Mesendoderm (in vitro differentiated cells): ENCODE measurements at regions not wholly inside any gene's neighbourhood (a gene's known extent, or its start where the extent isn't known, plus 50 kb on each side); places are given as distances from the start of the nearest gene placed in this dataset.

ENCODE experiments used
- DNase-seq: peaks from one replicate; pipeline ENCODE4 v3.0.0; 2013
- H2AK5ac ChIP-seq: 2 replicates; pipeline ENCODE4 v1.6.1; 2013; ENCODE audit warnings: low read length, inconsistent platforms
- H2BK120ac ChIP-seq: 2 replicates; pipeline ENCODE4 v1.6.1; 2013; ENCODE audit warnings: low read depth, mild to moderate bottlenecking, low read length, moderate library complexity, mixed read lengths
- H2BK15ac ChIP-seq: replicated peaks from 2 replicates; pipeline ENCODE4 v1.6.1; 2013; ENCODE audit warnings: low read depth, mild to moderate bottlenecking, moderate library complexity
- H2BK5ac ChIP-seq: 2 replicates; pipeline ENCODE4 v1.6.1; 2013; ENCODE audit warnings: low read length, inconsistent platforms
- H3K18ac ChIP-seq: 2 replicates; pipeline ENCODE4 v1.6.1; 2013; ENCODE audit warnings: mild to moderate bottlenecking, low read length, mixed read lengths
- H3K23ac ChIP-seq: one replicate; pipeline ENCODE4 v1.6.1; 2013; ENCODE audit warnings: low read length
- H3K27ac ChIP-seq: 2 replicates; pipeline ENCODE4 v1.5.1; 2013; ENCODE audit warnings: low read depth, mild to moderate bottlenecking, inconsistent platforms, low read length, moderate library complexity
- H3K27me3 ChIP-seq: 2 replicates; pipeline ENCODE4 v1.6.1; 2013; ENCODE audit warnings: low read length, control low read depth, mild to moderate bottlenecking, inconsistent platforms; ENCODE audit not compliant: insufficient read depth, poor library complexity
- H3K36me3 ChIP-seq: 2 replicates; pipeline ENCODE4 v1.6.1; 2013; ENCODE audit warnings: low read length, inconsistent platforms; ENCODE audit not compliant: control insufficient read depth, insufficient read depth
- H3K4ac ChIP-seq: one replicate; pipeline ENCODE4 v1.6.1; 2013; ENCODE audit warnings: low read depth, mild to moderate bottlenecking, low read length, moderate library complexity
- H3K4me1 ChIP-seq: 2 replicates; pipeline ENCODE4 v1.6.1; 2013; ENCODE audit warnings: low read depth, low read length, inconsistent platforms; ENCODE audit not compliant: control insufficient read depth
- H3K4me2 ChIP-seq: 2 replicates; pipeline ENCODE4 v1.6.1; 2013; ENCODE audit warnings: low read length
- H3K4me3 ChIP-seq: 2 replicates; pipeline ENCODE4 v1.5.1; 2013; ENCODE audit warnings: mild to moderate bottlenecking, low read length
- H3K56ac ChIP-seq: one replicate; pipeline ENCODE4 v1.6.1; 2013; ENCODE audit warnings: low read length
- H3K79me1 ChIP-seq: 2 replicates; pipeline ENCODE4 v1.6.1; 2013; ENCODE audit warnings: low read length, inconsistent platforms
- H3K79me2 ChIP-seq: 2 replicates; pipeline ENCODE4 v1.6.1; 2013; ENCODE audit warnings: mild to moderate bottlenecking, low read length; ENCODE audit not compliant: control insufficient read depth, insufficient read depth
- H3K9ac ChIP-seq: 2 replicates; pipeline ENCODE4 v1.6.1; 2013; ENCODE audit warnings: low read length, inconsistent platforms
- H4K5ac ChIP-seq: one replicate; pipeline ENCODE4 v1.6.1; 2013; ENCODE audit warnings: low read length
- H4K8ac ChIP-seq: one replicate; pipeline ENCODE4 v1.6.1; 2013; ENCODE audit warnings: low read depth, mild to moderate bottlenecking, control low read depth, low read length, moderate library complexity
- WGBS: extraction: QIAGEN DNeasy Blood & Tissue Kit; methylation state at CpG from one replicate; pipeline ENCODE4 v1.1.7; 2013; ENCODE audit warnings: low lambda C conversion rate, missing lambda C conversion rate; ENCODE audit not compliant: insufficient coverage; ENCODE audit errors: extremely low coverage; 5-methylcytosine and 5-hydroxymethylcytosine counted together

DNA sequence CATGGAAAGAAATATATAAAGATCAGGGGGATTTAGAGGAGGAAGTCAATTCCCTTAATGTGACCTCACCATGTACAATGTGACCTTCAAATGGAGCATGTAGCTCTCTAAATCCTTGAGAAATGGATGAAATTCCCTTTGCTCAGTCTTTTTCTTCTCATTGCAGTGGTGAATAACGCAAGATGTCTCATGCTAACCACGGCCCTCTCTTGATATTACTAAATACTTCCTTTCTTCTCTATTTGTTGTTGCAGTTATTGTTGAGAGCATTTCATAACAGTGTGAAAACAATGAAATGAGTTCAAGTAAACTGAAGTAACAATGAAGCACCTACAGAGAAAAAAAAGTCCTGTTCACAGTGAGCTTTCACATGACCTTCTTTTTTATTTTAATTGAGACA lies 55.6 kb downstream of the ZNF281 start:
- Histone ChIP-seq H2BK5ac (no peak overlapping the region), H4K8ac (no peak overlapping the region), H3K27ac (no peak overlapping the region), H2AK5ac (no peak overlapping the region), H3K9ac (no peak overlapping the region), H3K4me1 (peaks cover 7% of the 10 kb centered on the region), H3K4me3 (no peak overlapping the region), H3K18ac (no peak overlapping the region), H3K27me3 (no peaks in the 10 kb centered on the region), H3K4ac (no peak overlapping the region), H3K4me2 (no peak overlapping the region), H2BK15ac (peak overlapping the region; percentile 42), H3K36me3 (no peaks in the 10 kb centered on the region), H3K56ac (no peak overlapping the region), H2BK120ac (no peak overlapping the region), H3K79me2 (no peaks in the 10 kb centered on the region), H4K5ac (no peak overlapping the region), H3K23ac (no peak overlapping the region), H3K79me1 (no peaks in the 10 kb centered on the region)
- DNase-seq: no peak
- no CpG with 5 or more reads among the region's 2 CpGs for WGBS

DNA sequence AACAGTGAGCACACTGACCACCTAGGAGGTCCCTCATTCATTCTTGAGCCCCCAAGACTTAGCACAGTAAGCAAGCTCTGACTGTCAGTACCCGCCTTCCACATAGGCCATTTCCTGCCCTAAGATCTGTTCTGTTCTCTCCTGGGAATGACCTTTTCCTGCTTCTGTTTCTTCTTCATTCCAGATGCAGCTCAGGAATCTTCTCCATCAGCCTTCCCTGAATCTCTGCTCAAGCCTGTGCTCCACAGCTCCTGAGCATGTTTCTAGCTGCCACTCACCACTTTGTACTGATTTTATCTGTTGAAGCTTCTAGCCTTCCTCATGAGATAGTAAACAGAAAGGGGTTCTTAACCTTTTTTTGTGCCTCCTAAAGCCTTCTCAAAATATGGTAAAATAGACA lies 56.6 kb downstream of the ZNF281 start:
- no peaks in the 10 kb centered on the region for H3K79me1 ChIP-seq
- H3K4ac ChIP-seq: no peak overlapping the region
- no peak for DNase-seq
- no peak overlapping the region for H3K4me2 ChIP-seq
- H3K23ac ChIP-seq: no peak overlapping the region
- no peak overlapping the region for H2AK5ac ChIP-seq
- H2BK5ac ChIP-seq: no peak overlapping the region
- H2BK120ac ChIP-seq: no peak overlapping the region
- H3K9ac ChIP-seq: no peak overlapping the region
- no peaks in the 10 kb centered on the region for H3K27me3 ChIP-seq
- no peak overlapping the region for H4K8ac ChIP-seq
- no peaks in the 10 kb centered on the region for H3K79me2 ChIP-seq
- no peaks in the 10 kb centered on the region for H3K36me3 ChIP-seq
- H3K4me3 ChIP-seq: no peak overlapping the region
- no peak overlapping the region for H4K5ac ChIP-seq
- H2BK15ac ChIP-seq: no peak overlapping the region
- no CpG with 5 or more reads among the region's 1 CpG for WGBS
- H3K27ac ChIP-seq: no peak overlapping the region
- H3K56ac ChIP-seq: no peak overlapping the region
- peaks cover 7% of the 10 kb centered on the region for H3K4me1 ChIP-seq
- no peak overlapping the region for H3K18ac ChIP-seq

DNA sequence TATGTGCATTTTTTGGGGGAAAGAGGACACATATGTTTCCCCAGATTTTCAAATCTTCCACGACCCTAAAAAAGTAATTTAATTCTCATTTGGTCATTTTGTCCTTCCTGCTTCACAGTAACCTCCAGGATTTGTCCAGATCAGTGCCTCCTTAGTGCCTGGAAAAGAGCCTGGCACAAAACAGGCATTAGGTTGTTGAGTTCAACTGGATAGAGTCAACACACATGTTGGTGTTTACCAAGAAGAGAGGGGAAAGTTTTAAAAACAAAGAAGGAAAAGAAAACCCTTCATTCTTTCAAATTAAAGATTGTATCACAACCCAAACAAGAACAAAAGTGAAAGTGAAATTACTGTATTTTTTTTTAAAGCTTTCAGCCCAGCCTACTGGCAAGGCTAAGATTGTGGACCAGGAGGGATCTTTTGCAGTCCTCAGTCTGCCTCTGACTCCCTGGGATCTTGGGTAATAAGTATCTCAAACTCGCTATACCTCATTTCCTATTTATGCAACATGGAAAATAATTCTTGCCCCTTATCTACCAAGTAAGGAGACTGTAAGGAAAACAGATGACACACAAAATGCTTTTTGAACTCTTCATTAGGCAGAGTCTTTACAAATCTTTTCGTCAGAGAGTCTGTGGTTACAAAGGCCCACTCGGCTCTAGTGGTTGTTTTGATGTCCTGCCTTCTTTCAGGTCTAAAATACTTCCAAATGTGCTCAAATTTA lies 57.8 kb downstream of the ZNF281 start:
- H3K4ac ChIP-seq: no peak overlapping the region
- no peak overlapping the region for H3K4me3 ChIP-seq
- H3K18ac ChIP-seq: no peak overlapping the region
- no peak overlapping the region for H3K4me2 ChIP-seq
- no peak overlapping the region for H3K27ac ChIP-seq
- no peak overlapping the region for H2BK15ac ChIP-seq
- no peak overlapping the region for H2AK5ac ChIP-seq
- no peak overlapping the region for H2BK120ac ChIP-seq
- peaks cover 7% of the 10 kb centered on the region for H3K4me1 ChIP-seq
- no peak overlapping the region for H3K56ac ChIP-seq
- no peaks in the 10 kb centered on the region for H3K79me1 ChIP-seq
- no peak overlapping the region for H3K23ac ChIP-seq
- no peak for DNase-seq
- H4K8ac ChIP-seq: no peak overlapping the region
- no peaks in the 10 kb centered on the region for H3K36me3 ChIP-seq
- no CpG with 5 or more reads among the region's 4 CpGs for WGBS
- no peak overlapping the region for H2BK5ac ChIP-seq
- H3K27me3 ChIP-seq: no peaks in the 10 kb centered on the region
- H3K9ac ChIP-seq: no peak overlapping the region
- no peak overlapping the region for H4K5ac ChIP-seq
- no peaks in the 10 kb centered on the region for H3K79me2 ChIP-seq

DNA sequence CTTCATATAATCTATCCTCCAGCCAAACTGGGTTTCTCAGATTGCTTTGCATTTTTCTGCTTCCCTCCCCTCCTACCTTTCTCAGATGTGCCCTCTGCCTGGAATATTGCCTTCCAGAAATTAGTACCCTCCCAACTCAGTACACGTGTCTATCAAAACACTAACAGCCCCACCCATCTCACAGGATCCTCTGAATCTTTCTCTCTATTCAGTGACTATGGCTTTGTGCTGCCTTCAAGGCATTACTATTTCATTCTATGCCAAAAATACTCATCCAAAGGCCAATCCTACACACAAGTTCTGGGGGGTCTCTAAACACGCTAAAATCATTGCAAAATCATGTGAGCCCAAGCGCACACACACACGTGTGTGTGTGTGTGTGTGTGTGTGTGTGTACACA lies 58.4 kb downstream of the ZNF281 start:
- no peak overlapping the region for H4K8ac ChIP-seq

DNA sequence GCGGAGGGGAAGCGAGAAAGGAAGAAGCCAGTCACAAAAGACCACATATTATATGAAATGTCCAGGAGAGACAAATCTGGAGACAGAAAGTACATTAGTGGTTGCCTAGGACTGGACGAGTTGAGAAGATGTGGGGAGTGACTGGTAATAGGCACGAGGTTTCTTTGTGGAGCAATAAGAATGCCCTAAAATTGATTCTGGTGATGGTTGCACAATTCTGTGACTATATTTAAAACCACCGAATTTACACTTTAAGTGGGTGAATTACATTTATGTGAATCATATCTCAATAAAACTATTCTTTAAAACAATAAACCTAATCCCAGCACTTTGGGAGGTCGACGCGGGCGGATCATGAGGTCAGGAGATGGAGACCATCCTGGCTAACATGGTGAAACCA lies 63.1 kb downstream of the ZNF281 start:
- Histone ChIP-seq H3K4me3 (no peak overlapping the region), H3K79me1 (no peaks in the 10 kb centered on the region), H3K9ac (no peak overlapping the region), H2BK15ac (no peak overlapping the region), H3K27ac (no peak overlapping the region), H3K4me1 (no peaks in the 10 kb centered on the region), H3K27me3 (no peaks in the 10 kb centered on the region), H3K79me2 (no peaks in the 10 kb centered on the region), H3K4ac (no peak overlapping the region), H4K5ac (no peak overlapping the region), H4K8ac (no peak overlapping the region), H3K4me2 (no peak overlapping the region), H3K36me3 (no peaks in the 10 kb centered on the region), H2BK120ac (no peak overlapping the region), H3K23ac (no peak overlapping the region), H2AK5ac (no peak overlapping the region), H3K18ac (no peak overlapping the region), H2BK5ac (no peak overlapping the region), H3K56ac (no peak overlapping the region)
- DNase-seq: no peak
- no CpG with 5 or more reads among the region's 9 CpGs for WGBS

More for the DNA sequence above, 58.4 kb downstream of the ZNF281 start:
- H3K4me1 ChIP-seq: peaks cover 7% of the 10 kb centered on the region
- H2AK5ac ChIP-seq: no peak overlapping the region
- H2BK120ac ChIP-seq: no peak overlapping the region
- H3K4me2 ChIP-seq: no peak overlapping the region
- no peak overlapping the region for H2BK5ac ChIP-seq
- H3K4me3 ChIP-seq: no peak overlapping the region
- no peak overlapping the region for H2BK15ac ChIP-seq
- WGBS: no CpG with 5 or more reads among the region's 4 CpGs
- no peak overlapping the region for H3K27ac ChIP-seq
- no peaks in the 10 kb centered on the region for H3K79me1 ChIP-seq
- H4K5ac ChIP-seq: no peak overlapping the region
- no peak overlapping the region for H3K18ac ChIP-seq
- no peaks in the 10 kb centered on the region for H3K36me3 ChIP-seq
- no peak overlapping the region for H3K23ac ChIP-seq
- H3K9ac ChIP-seq: no peak overlapping the region
- H3K4ac ChIP-seq: no peak overlapping the region
- DNase-seq: no peak
- H3K79me2 ChIP-seq: no peaks in the 10 kb centered on the region
- H3K27me3 ChIP-seq: no peaks in the 10 kb centered on the region
- H3K56ac ChIP-seq: no peak overlapping the region

DNA sequence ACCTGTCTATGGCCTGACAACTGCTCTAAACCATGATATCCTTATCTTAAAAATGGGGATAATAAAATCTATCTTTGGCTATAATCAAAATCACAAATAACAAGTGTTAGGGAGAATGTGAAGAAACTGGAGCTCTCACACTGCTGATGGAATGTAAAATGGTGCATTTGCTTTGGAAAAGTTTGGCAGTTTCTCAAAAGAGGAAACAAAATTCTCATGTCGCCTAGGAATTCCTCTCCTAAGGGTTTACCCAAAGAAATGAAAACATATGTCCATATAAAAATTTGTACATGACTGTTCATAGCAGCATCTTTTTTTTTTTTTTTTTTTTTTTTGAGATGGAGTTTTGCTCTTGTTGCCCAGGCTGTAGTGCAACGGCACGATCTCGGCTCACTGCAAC lies 64.3 kb downstream of the ZNF281 start:
- no CpG with 5 or more reads among the region's 4 CpGs for WGBS
- Histone ChIP-seq H3K79me2 (no peaks in the 10 kb centered on the region), H3K23ac (no peak overlapping the region)

More for the DNA sequence above, 64.3 kb downstream of the ZNF281 start:
- Histone ChIP-seq H3K4me1 (peaks cover 4% of the 10 kb centered on the region), H3K36me3 (no peaks in the 10 kb centered on the region), H2BK120ac (no peak overlapping the region), H2BK5ac (no peak overlapping the region), H2AK5ac (no peak overlapping the region), H3K18ac (no peak overlapping the region), H2BK15ac (no peak overlapping the region), H3K4ac (no peak overlapping the region), H3K9ac (no peak overlapping the region), H3K79me1 (no peaks in the 10 kb centered on the region), H3K56ac (no peak overlapping the region), H4K5ac (no peak overlapping the region), H3K27ac (no peak overlapping the region), H3K4me2 (no peak overlapping the region), H4K8ac (no peak overlapping the region), H3K4me3 (no peak overlapping the region), H3K27me3 (no peaks in the 10 kb centered on the region)
- no peak for DNase-seq
